OCI-LY1 (cell line): ENCODE measurements at regions not wholly inside any gene's neighbourhood (a gene's known extent, or its start where the extent isn't known, plus 50 kb on each side); places are given as distances from the start of the nearest gene placed in this dataset.

ENCODE experiments used
- H2AFZ ChIP-seq: fragments of 200-600 bp; sonication (generic), shearing (Covaris generic); 2 replicates; pipeline ENCODE4 v1.6.0; 2014; ENCODE audit warnings: antibody characterized with exemption, mild to moderate bottlenecking, low read length
- H3F3A ChIP-seq: fragments of 200-600 bp; sonication (generic), shearing (Covaris generic); 2 replicates; pipeline ENCODE4 v1.6.0; 2014; ENCODE audit warnings: mild to moderate bottlenecking, antibody characterized with exemption, low read length, moderate library complexity; ENCODE audit not compliant: insufficient read depth
- H3K27ac ChIP-seq: fragments of 200-600 bp; sonication (generic); 2 replicates; pipeline ENCODE4 v1.5.1; 2014; ENCODE audit warnings: low read length, mixed run types, mild to moderate bottlenecking, low read depth; ENCODE audit not compliant: poor library complexity, severe bottlenecking
- H3K27me3 ChIP-seq: fragments of 200-600 bp; sonication (generic); 2 replicates; pipeline ENCODE4 v1.6.0; 2014; ENCODE audit warnings: antibody characterized with exemption, mild to moderate bottlenecking, low read length, moderate library complexity; ENCODE audit not compliant: insufficient read depth
- H3K36me3 ChIP-seq: fragments of 200-600 bp; sonication (generic); 2 replicates; pipeline ENCODE4 v1.6.1; 2014; ENCODE audit warnings: mild to moderate bottlenecking, antibody characterized with exemption, low read length, moderate library complexity, mixed read lengths; ENCODE audit not compliant: insufficient read depth
- H3K4me1 ChIP-seq: fragments of 200-600 bp; sonication (generic); 2 replicates; pipeline ENCODE4 v1.5.1; 2014; ENCODE audit warnings: mild to moderate bottlenecking, low read length, moderate library complexity; ENCODE audit not compliant: insufficient read depth, severe bottlenecking
- H3K4me2 ChIP-seq: fragments of 200-600 bp; sonication (generic), shearing (Covaris generic); 2 replicates; pipeline ENCODE4 v1.6.1; 2014; ENCODE audit warnings: low read length
- H3K4me3 ChIP-seq: fragments of 200-600 bp; sonication (generic); 2 replicates; pipeline ENCODE4 v1.5.1; 2014; ENCODE audit warnings: low read length, low read depth, mild to moderate bottlenecking, mixed read lengths; ENCODE audit not compliant: poor library complexity, severe bottlenecking
- H3K79me2 ChIP-seq: fragments of 200-600 bp; shearing (Covaris generic); 2 replicates; pipeline ENCODE4 v1.6.1; 2016; ENCODE audit warnings: mixed run types, low read length, mixed read lengths; ENCODE audit not compliant: insufficient read depth
- H3K9ac ChIP-seq: fragments of 200-600 bp; sonication (generic), shearing (Covaris generic); 2 replicates; pipeline ENCODE4 v1.6.1; 2014; ENCODE audit warnings: mild to moderate bottlenecking, low read length, mixed read lengths
- H3K9me2 ChIP-seq: fragments of 200-600 bp; sonication (generic), shearing (Covaris generic); 2 replicates; pipeline ENCODE4 v1.6.1; 2014; ENCODE audit warnings: low read depth, mild to moderate bottlenecking, low read length, mixed read lengths
- H3K9me3 ChIP-seq: fragments of 200-600 bp; shearing (Covaris generic); 2 replicates; pipeline ENCODE4 v1.6.1; 2014; ENCODE audit warnings: low read length, mixed read lengths
- H4K20me1 ChIP-seq: fragments of 200-600 bp; sonication (generic), shearing (Covaris generic); 2 replicates; pipeline ENCODE4 v1.6.0; 2016; ENCODE audit warnings: mild to moderate bottlenecking, low read length; ENCODE audit not compliant: insufficient read depth
- CTCF ChIP-seq: fragments of 200-600 bp; sonication (generic), shearing (Covaris generic); IDR thresholded peaks from 2 replicates; pipeline ENCODE4 v1.5.1; 2017; ENCODE audit warnings: mild to moderate bottlenecking, antibody characterized with exemption, low read length, moderate library complexity, mixed read lengths
- EZH2 ChIP-seq: fragments of 200-600 bp; sonication (generic), shearing (Covaris generic); IDR thresholded peaks from 2 replicates; pipeline ENCODE4 v1.8.0; 2017; ENCODE audit warnings: borderline replicate concordance, mixed run types, mild to moderate bottlenecking, antibody characterized with exemption, low read length, moderate library complexity, mixed read lengths

DNA sequence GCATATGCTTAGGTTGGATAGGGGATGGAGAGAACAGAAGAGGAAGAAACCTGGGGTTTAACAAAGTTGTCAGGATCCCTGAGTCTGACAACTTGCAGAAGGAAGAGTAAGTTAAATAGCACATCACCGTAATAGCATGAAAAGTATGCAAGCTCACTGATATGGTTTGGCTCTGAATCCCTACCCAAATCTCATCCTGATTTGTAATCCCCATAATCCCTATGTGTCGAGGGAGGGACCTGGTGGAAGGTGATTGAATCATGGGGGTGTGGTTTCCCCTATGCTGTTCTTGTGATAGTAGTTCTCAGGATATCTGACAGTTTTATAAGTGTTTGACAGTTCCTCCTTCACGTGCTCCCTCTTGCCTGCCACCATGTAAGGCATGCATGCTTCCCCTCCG is 193.3 kb downstream of the PSAT1 start:
- TF ChIP-seq CTCF (no peak), EZH2 (no peak)
- no peaks in the 10 kb centered on the region for H3K27me3 ChIP-seq
- H3K4me2 ChIP-seq, result no peak overlapping the region
- no peaks in the 10 kb centered on the region for H3F3A ChIP-seq
- no peak overlapping the region for H2AFZ ChIP-seq
- no peak overlapping the region for H3K4me3 ChIP-seq
- no peaks in the 10 kb centered on the region for H3K4me1 ChIP-seq
- H3K79me2 ChIP-seq, result no peaks in the 10 kb centered on the region
- no peak overlapping the region for H3K9ac ChIP-seq
- H3K36me3 ChIP-seq, result no peaks in the 10 kb centered on the region
- H4K20me1 ChIP-seq, result no peaks in the 10 kb centered on the region
- no peaks in the 10 kb centered on the region for H3K9me2 ChIP-seq
- H3K27ac ChIP-seq, result no peak overlapping the region
- H3K9me3 ChIP-seq, result no peaks in the 10 kb centered on the region

DNA sequence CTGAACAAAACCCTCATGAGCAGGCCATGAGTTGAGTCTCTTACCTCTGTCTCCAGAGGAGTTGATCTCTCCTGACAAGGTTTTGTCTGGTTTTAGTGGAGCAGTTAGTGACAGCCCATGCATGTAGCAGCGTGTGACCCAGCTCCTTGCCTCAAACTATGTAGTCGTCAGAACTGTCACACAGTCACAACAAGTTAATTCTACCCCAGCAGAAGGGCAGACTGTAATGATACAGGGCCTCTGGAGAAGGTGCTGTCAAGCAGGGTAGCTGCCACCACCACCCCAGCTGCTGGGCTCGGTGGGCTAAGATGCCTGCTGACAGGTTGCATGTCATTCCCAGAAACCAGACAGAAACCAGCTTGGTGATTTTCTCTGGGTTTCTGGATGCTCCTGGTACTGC is 194.5 kb downstream of the PSAT1 start:
- Histone ChIP-seq H4K20me1 (no peaks in the 10 kb centered on the region), H3K4me2 (no peak overlapping the region), H3K4me1 (no peaks in the 10 kb centered on the region), H3K9me2 (no peaks in the 10 kb centered on the region), H3F3A (no peaks in the 10 kb centered on the region), H3K36me3 (no peaks in the 10 kb centered on the region), H2AFZ (no peak overlapping the region), H3K9me3 (no peaks in the 10 kb centered on the region), H3K27me3 (no peaks in the 10 kb centered on the region), H3K27ac (no peak overlapping the region), H3K9ac (no peak overlapping the region), H3K4me3 (no peak overlapping the region), H3K79me2 (no peaks in the 10 kb centered on the region)
- no peak for TF ChIP-seq CTCF
- TF ChIP-seq EZH2, result no peak

DNA sequence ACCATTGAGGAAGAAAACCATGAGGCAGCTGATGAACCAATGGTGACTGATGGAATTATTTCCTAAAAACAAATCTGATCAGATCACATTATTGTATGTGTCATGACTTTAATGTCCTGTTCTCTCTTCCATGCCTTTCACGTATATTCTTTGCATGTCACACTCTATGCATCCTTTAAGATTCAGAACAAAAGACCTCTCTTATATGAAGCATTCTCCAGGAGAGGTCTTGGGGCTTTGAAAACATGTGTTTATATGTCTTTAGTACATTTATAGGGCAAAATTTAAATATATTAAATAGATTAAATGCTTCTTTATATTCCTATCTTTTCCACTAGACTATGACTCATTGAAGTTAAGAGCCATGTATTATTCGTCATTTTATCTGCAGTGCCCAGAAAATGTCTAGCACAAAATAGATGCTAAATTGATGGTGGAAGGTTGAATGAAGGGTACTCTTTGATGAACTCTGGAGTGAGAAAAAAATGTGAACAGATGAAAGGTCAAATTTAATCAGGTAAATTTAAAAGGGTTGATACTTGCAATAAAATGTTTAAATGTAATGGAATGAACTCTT is 196.3 kb downstream of the PSAT1 start:
- H3K4me2 ChIP-seq, result no peak overlapping the region
- no peak overlapping the region for H3K27ac ChIP-seq
- H3K36me3 ChIP-seq, result no peaks in the 10 kb centered on the region
- no peak for TF ChIP-seq EZH2
- TF ChIP-seq CTCF, result no peak
- no peak overlapping the region for H2AFZ ChIP-seq
- no peak overlapping the region for H3K9ac ChIP-seq
- no peaks in the 10 kb centered on the region for H3F3A ChIP-seq
- no peaks in the 10 kb centered on the region for H3K9me2 ChIP-seq
- no peak overlapping the region for H3K4me3 ChIP-seq
- no peaks in the 10 kb centered on the region for H4K20me1 ChIP-seq
- no peaks in the 10 kb centered on the region for H3K9me3 ChIP-seq
- no peaks in the 10 kb centered on the region for H3K4me1 ChIP-seq
- no peaks in the 10 kb centered on the region for H3K79me2 ChIP-seq
- no peaks in the 10 kb centered on the region for H3K27me3 ChIP-seq
